ENCODE measurements at regions not wholly inside any gene's neighbourhood (a gene's known extent, or its start where the extent isn't known, plus 50 kb on each side); places are given as distances from the start of the nearest gene placed in this dataset.

GRCh38 chr22:16658068-16658467, 65.5 kb upstream of the CCT8L2 start (continued):
- TF ChIP-seq ZNF639 (CRISPR knock-in tag; conservative IDR thresholded peaks at IDR 0.05 in 1 of 2, IDR thresholded peaks at IDR 0.05 in 1 of 2) (no peak), SMAD3 (CRISPR knock-in tag; conservative IDR thresholded peaks at IDR 0.05) (no peak), DPF2 (IDR thresholded peaks at IDR 0.05) (no peak), ZFX (CRISPR knock-in tag; IDR thresholded peaks at IDR 0.05) (no peak), NFRKB (IDR thresholded peaks at IDR 0.05; ENCODE audit: low read depth) (no peak), BCOR (IDR thresholded peaks at IDR 0.05) (no peak), NCOA6 (IDR thresholded peaks at IDR 0.05) (no peak), SIN3B (IDR thresholded peaks at IDR 0.05; ENCODE audit: low read depth) (no peak), MNT (conservative IDR thresholded peaks at IDR 0.05) (0 out of 4 replicates have a peak, but pooled peaks of 1 of the 2 experiments have one; percentile 22), NCOA4 (IDR thresholded peaks at IDR 0.05; ENCODE audit: partially characterized antibody) (no peak), MBD1 (CRISPR knock-in tag; IDR thresholded peaks at IDR 0.05) (no peak), ZBTB5 (IDR thresholded peaks at IDR 0.05) (no peak), ZFPM2 (CRISPR knock-in tag; IDR thresholded peaks at IDR 0.05) (no peak), ERF (CRISPR knock-in tag; IDR thresholded peaks at IDR 0.05) (no peak), SMAD1 (IDR thresholded peaks at IDR 0.05; ENCODE audit: low read depth, low read length, partially characterized antibody) (no peak)
- TF ChIP-seq, protein P1, sequence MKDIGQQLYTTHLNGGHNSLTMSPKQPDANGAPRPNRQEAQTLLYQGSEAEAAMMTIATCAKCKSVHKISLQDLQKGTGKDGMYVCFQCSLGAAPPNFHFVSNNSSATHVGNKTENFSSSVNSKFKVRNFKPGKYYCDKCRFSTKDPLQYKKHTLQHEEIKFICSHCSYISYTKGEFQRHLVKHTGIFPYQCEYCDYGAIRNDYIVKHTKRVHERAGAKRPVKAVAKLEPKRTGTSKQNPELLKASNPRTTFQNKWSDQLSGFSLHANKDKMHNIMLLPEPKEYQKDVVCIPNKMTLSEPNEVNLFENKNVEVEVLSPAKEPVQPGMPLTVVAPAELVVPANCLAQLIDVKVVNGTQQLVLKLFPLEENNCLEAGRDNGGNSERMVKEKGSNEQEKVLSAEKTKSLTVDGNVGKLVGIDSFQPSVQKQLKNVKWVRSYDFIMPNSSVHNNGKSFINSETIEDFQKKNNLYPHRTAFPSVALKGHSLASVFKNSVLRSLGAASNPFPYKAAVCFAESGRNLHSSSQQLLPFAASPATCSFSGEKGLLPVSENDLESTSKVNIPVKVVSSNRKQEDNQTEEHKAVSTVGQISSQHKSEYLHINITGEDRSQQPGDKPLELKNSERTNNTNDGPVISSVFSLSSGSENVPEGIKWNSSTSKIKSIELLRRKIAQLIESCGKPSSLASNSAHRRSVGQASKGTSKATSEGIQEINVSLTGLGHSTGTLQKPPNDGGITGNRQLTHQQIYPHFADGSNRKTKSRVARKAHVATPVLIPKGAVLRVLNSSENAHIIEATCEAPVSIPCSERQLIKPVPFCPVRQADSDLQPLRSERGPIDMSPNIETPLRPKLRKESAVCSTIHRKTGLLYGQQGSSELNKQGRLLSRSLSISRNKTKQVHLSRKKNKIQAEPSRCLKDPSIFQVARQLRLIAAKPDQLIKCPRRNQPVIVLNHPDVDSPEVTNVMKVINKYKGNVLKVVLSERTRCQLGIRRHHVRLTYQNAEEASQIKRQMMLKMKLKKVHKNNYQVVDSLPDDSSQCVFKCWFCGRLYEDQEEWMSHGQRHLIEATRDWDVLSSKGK (CRISPR knock-in tag; IDR thresholded peaks at IDR 0.05): no peak
- TF ChIP-seq, protein P2, sequence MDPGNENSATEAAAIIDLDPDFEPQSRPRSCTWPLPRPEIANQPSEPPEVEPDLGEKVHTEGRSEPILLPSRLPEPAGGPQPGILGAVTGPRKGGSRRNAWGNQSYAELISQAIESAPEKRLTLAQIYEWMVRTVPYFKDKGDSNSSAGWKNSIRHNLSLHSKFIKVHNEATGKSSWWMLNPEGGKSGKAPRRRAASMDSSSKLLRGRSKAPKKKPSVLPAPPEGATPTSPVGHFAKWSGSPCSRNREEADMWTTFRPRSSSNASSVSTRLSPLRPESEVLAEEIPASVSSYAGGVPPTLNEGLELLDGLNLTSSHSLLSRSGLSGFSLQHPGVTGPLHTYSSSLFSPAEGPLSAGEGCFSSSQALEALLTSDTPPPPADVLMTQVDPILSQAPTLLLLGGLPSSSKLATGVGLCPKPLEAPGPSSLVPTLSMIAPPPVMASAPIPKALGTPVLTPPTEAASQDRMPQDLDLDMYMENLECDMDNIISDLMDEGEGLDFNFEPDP (CRISPR knock-in tag; IDR thresholded peaks at IDR 0.05): no peak

Measured in K562 (cell line).